Thyroid gland (tissue), 4 donors: ENCODE measurements at regions not wholly inside any gene's neighbourhood (a gene's known extent, or its start where the extent isn't known, plus 50 kb on each side); places are given as distances from the start of the nearest gene placed in this dataset.
"Not testable (repeated sequence)": the region's sequence is repeated elsewhere in the genome, so short reads cannot be mapped to it uniquely, and the experiment has no call there.

Experiments used
- CTCF ChIP-seq, 6 experiments: fragments of 200-600 bp in 3 of 6; fragments of 450-650 bp in 3 of 6; sonication (generic) in 3 of 6; IDR thresholded peaks; one replicate each; pipeline ENCODE4 v1.5.1; 2016 to 2019; ENCODE audit warnings: antibody characterized with exemption in 6 of 6, mild to moderate bottlenecking in 2 of 6, inconsistent platforms in 1 of 6, moderate library complexity in 1 of 6
- POLR2A ChIP-seq, 2 donors: fragments of 450-650 bp; IDR thresholded peaks; one replicate each; pipeline ENCODE4 v1.6.1; 2017; ENCODE audit warnings: antibody characterized with exemption in 2 of 2, mild to moderate bottlenecking in 2 of 2, moderate library complexity in 1 of 2

- TF ChIP-seq CTCF, POLR2A (IDR thresholded peaks at IDR 0.05): not testable (repeated sequence)
These were observed 85.1 kb upstream of the HSFY2 start for GRCh38 chrY:18858484-18859191.
